HepG2 (cell line): ENCODE measurements at regions not wholly inside any gene's neighbourhood (a gene's known extent, or its start where the extent isn't known, plus 50 kb on each side); places are given as distances from the start of the nearest gene placed in this dataset.

Experiments used
- ATAC-seq: fragments of 200-7000 bp; cut with Tn5 transposase; 3 replicates; pipeline ENCODE4 v1.9.1; 2020; ENCODE audit warnings: mild to moderate bottlenecking, moderate library complexity
- BruUV-seq: library from RNA; stranded (reverse); fragments of 400-500 nt; replicated peaks from 2 replicates; lab custom pipeline; 2021; lab: Mats Ljungman, UMichigan
- CTCF ChIA-PET: fragments of 300-600 bp; formaldehyde crosslinking; extraction: SDS; loops from one replicate; lab custom pipeline; 2021; ENCODE audit warnings: low total read pairs, inconsistent platforms, low intra/inter-chr PET ratio; lab: Yijun Ruan, JAX
- POLR2A ChIA-PET: fragments of 350-600 bp; sonication (Branson Sonifier 250); formaldehyde crosslinking; loops from one replicate; lab custom pipeline; 2020; ENCODE audit warnings: antibody characterized with exemption, inconsistent platforms; lab: Yijun Ruan, JAX
- DNase-seq: peaks from one replicate; pipeline ENCODE4 v3.0.0-alpha.2; 2015; ENCODE audit warnings: low spot score
- FAIRE-seq: peaks from 3 replicates; lab custom pipeline; 2011; peaks lifted over from hg19 to GRCh38; lab: Jason Lieb, UNC
- H2AFZ ChIP-seq: one replicate; pipeline ENCODE4 v1.6.1; 2011; ENCODE audit warnings: low read length, inconsistent platforms
- H3K27ac ChIP-seq: fragments of 300-600 bp; 3 replicates; pipeline ENCODE4 v1.8.0; 2011; ENCODE audit warnings: mixed run types, mild to moderate bottlenecking, mixed read lengths, low read length, inconsistent platforms; ENCODE audit not compliant: insufficient read depth; ENCODE audit errors: extremely low read length
- H3K27me3 ChIP-seq, 2 experiments: fragments of 200-600 bp in 1 of 2; 2 replicates in 1 of 2; 3 replicates in 1 of 2; pipeline versions ENCODE4 v1.6.0 to v1.8.0; 2011; ENCODE audit warnings: low read length in 2 of 2, mild to moderate bottlenecking in 2 of 2, moderate library complexity in 2 of 2, inconsistent platforms in 1 of 2; ENCODE audit not compliant: insufficient read depth in 2 of 2, control insufficient read depth in 1 of 2
- H3K36me3 ChIP-seq, 2 experiments: fragments of 200-600 bp in 1 of 2; replicated peaks in 1 of 2; 2 replicates in 1 of 2; 3 replicates in 1 of 2; pipeline versions ENCODE4 v1.5.1 to v1.8.0; 2011; ENCODE audit warnings: low read length in 2 of 2, inconsistent platforms in 1 of 2; ENCODE audit not compliant: insufficient read depth in 2 of 2, control insufficient read depth in 1 of 2
- H3K4me1 ChIP-seq: 2 replicates; pipeline ENCODE4 v1.5.1; 2012; ENCODE audit warnings: low read length, inconsistent platforms; ENCODE audit not compliant: insufficient read depth
- H3K4me2 ChIP-seq: 2 replicates; pipeline ENCODE4 v1.6.0; 2011; ENCODE audit warnings: low read depth, low read length, inconsistent platforms
- H3K4me3 ChIP-seq, 3 experiments: fragments of 200-600 bp in 1 of 3; sonication (generic), shearing (Covaris generic) in 1 of 3; replicated peaks in 1 of 3; 2 replicates each; pipeline ENCODE4 v1.5.1; 2011 to 2016; ENCODE audit warnings: low read length in 3 of 3, inconsistent platforms in 2 of 3, low read depth in 2 of 3, mild to moderate bottlenecking in 2 of 3, control low read depth in 1 of 3, mixed read lengths in 1 of 3; ENCODE audit not compliant: insufficient read depth in 1 of 3
- H3K79me2 ChIP-seq: one replicate; pipeline ENCODE4 v1.6.1; 2011; ENCODE audit warnings: low read length, inconsistent platforms; ENCODE audit not compliant: insufficient read depth
- H3K9ac ChIP-seq: 2 replicates; pipeline ENCODE4 v1.6.0; 2011; ENCODE audit warnings: mild to moderate bottlenecking, low read depth, low read length, inconsistent platforms; ENCODE audit not compliant: insufficient read depth
- H3K9me3 ChIP-seq: 2 replicates; pipeline ENCODE4 v1.5.1; 2012; ENCODE audit warnings: mild to moderate bottlenecking, low read length
- H4K20me1 ChIP-seq: 2 replicates; pipeline ENCODE4 v1.6.0; 2011; ENCODE audit warnings: inconsistent platforms, mild to moderate bottlenecking, low read length, moderate library complexity; ENCODE audit not compliant: insufficient read depth
- ATRX ChIP-seq: sonication (generic); formaldehyde crosslinking; IDR thresholded peaks from 2 replicates; pipeline ENCODE4 v1.4.0; 2020; ENCODE audit warnings: missing genetic modification reagents, borderline replicate concordance
- CC2D1A ChIP-seq: sonication (generic); formaldehyde crosslinking; IDR thresholded peaks from 2 replicates; pipeline ENCODE4 v1.8.1; 2023; ENCODE audit warnings: mild to moderate bottlenecking, missing genetic modification reagents
- CHD4 ChIP-seq: fragments of 200-600 bp; sonication (generic); IDR thresholded peaks from 2 replicates; pipeline ENCODE4 v1.7.0; 2017; ENCODE audit warnings: mild to moderate bottlenecking, low read length, borderline replicate concordance
- FOXM1 ChIP-seq: sonication (generic); formaldehyde crosslinking; IDR thresholded peaks from 2 replicates; pipeline ENCODE4 v1.5.0; 2020; ENCODE audit warnings: missing genetic modification reagents
- MAFF ChIP-seq: IDR thresholded peaks from 2 replicates; pipeline ENCODE4 v1.6.1; 2011; ENCODE audit warnings: low read depth, low read length, improper control_type of control experiment
- MEIS1 ChIP-seq: sonication (generic); formaldehyde crosslinking; IDR thresholded peaks from 2 replicates; pipeline ENCODE4 v1.9.0; 2021; ENCODE audit warnings: mild to moderate bottlenecking, missing genetic modification reagents, moderate library complexity, borderline replicate concordance
- NCOA2 ChIP-seq: sonication (generic); formaldehyde crosslinking; IDR thresholded peaks from 2 replicates; pipeline ENCODE4 v1.8.0; 2022; ENCODE audit warnings: inconsistent platforms
- NR2F6 ChIP-seq, 2 experiments: IDR thresholded peaks; 2 replicates each; pipeline ENCODE4 v1.6.1; 2016; ENCODE audit warnings: antibody characterized with exemption in 1 of 2, mild to moderate bottlenecking in 1 of 2
- SCMH1 ChIP-seq: sonication (generic); formaldehyde crosslinking; IDR thresholded peaks from 2 replicates; pipeline ENCODE4 v1.9.0; 2021; ENCODE audit warnings: missing genetic modification reagents, mild to moderate bottlenecking, borderline replicate concordance
- SIN3B ChIP-seq: fragments of 150-350 bp; IDR thresholded peaks from 2 replicates; pipeline ENCODE4 v1.6.1; 2014; ENCODE audit warnings: low read length
- TRAFD1 ChIP-seq: sonication (generic); formaldehyde crosslinking; IDR thresholded peaks from 2 replicates; pipeline ENCODE4 v1.5.1; 2020; ENCODE audit warnings: missing genetic modification reagents, mild to moderate bottlenecking, borderline replicate concordance
- ZNF3 ChIP-seq: IDR thresholded peaks from 2 replicates; pipeline ENCODE4 v1.7.0; 2017; ENCODE audit warnings: inconsistent platforms
- ZNF709 ChIP-seq: sonication (generic); formaldehyde crosslinking; IDR thresholded peaks from 2 replicates; pipeline ENCODE4 v1.5.0; 2020; ENCODE audit warnings: mild to moderate bottlenecking, missing genetic modification reagents
- ZSCAN12 ChIP-seq: sonication (generic); formaldehyde crosslinking; IDR thresholded peaks from 2 replicates; pipeline ENCODE4 v1.9.0; 2021; ENCODE audit warnings: mild to moderate bottlenecking, missing genetic modification reagents
- WGBS: methylation state at CpG from one replicate; pipeline ENCODE4 v1.1.6; 2017; ENCODE audit warnings: low lambda C conversion rate; 5-methylcytosine and 5-hydroxymethylcytosine counted together
- in situ Hi-C: cut with HindIII; loops from 2 replicates; pipeline ENCODE4 v1.10.0; 2017; ENCODE audit warnings: low pct_unique_long_range_greater_than_20kb; ENCODE audit not compliant: extremely low pct_ligation_motif_present
- intact Hi-C: fragments of 100-400 bp; cut with micrococcal nuclease; formaldehyde crosslinking; loops from one replicate; pipeline ENCODE4 v1.10.0; 2022; ENCODE audit not compliant: unreplicated experiment

- Histone ChIP-seq H3K36me3 (no peaks in the 10 kb centered on the region), H3K9ac (no peak overlapping the region), H3K4me2 (no peak overlapping the region), H3K27ac (no peak overlapping the region), H3K79me2 (no peaks in the 10 kb centered on the region), H3K9me3 (no peaks in the 10 kb centered on the region), H3K4me3 (no peak overlapping the region), H2AFZ (no peak overlapping the region), H4K20me1 (no peaks in the 10 kb centered on the region), H3K4me1 (no peaks in the 10 kb centered on the region), H3K27me3 (no peaks in the 10 kb centered on the region)
- CTCF ChIA-PET = no interaction called here
- ATAC-seq = no peak
- 0% methylated on average over 3 of the region's 3 CpGs for WGBS
- intact Hi-C loops = no loop called here
- in situ Hi-C loops = no loop called here
- FAIRE-seq = no peak
- POLR2A ChIA-PET = no interaction called here
- no peak for TF ChIP-seq FOXM1 (CRISPR knock-in tag)
- no peak for TF ChIP-seq CHD4
- no peak for TF ChIP-seq MAFF
- no peak for TF ChIP-seq SIN3B
- no peak for TF ChIP-seq ZNF3 (CRISPR knock-in tag)
- no peak for TF ChIP-seq ATRX (CRISPR knock-in tag)
- no peak for TF ChIP-seq SCMH1 (CRISPR knock-in tag)
- TF ChIP-seq CC2D1A = no peak
- TF ChIP-seq TRAFD1 (CRISPR knock-in tag) = no peak
- TF ChIP-seq ZSCAN12 (CRISPR knock-in tag) = no peak
- TF ChIP-seq NCOA2 (CRISPR knock-in tag) = no peak
- TF ChIP-seq ZNF709 (CRISPR knock-in tag) = no peak
- no peak for TF ChIP-seq NR2F6 (IDR thresholded peaks at IDR 0.05)
- no peak for TF ChIP-seq NR2F6 (CRISPR knock-in tag; IDR thresholded peaks at IDR 0.05)
- TF ChIP-seq MEIS1 (CRISPR knock-in tag) = no peak
- no peak for DNase-seq
- no TSS peak for BruUV-seq
These were observed 282.8 kb upstream of the FAR2 start for GRCh38 chr12:28866296-28866695.
